ENCODE measurements at regions not wholly inside any gene's neighbourhood (a gene's known extent, or its start where the extent isn't known, plus 50 kb on each side); places are given as distances from the start of the nearest gene placed in this dataset.
A peak's percentile ranks its signal among the peaks of the same experiment; 100 is the strongest.

- no peak for DNase-seq (ENCODE audit: extremely low spot score, insufficient read length, low read depth)
- FAIRE-seq = no peak
Observed at GRCh38 chr3:150184426-150185071, 213.9 kb upstream of the PFN2 start.

- FAIRE-seq (peak; percentile 93), DNase-seq (ENCODE audit: extremely low spot score, insufficient read length, low read depth) (peak; percentile 30)
Observed at GRCh38 chr3:150183678-150184425, 213.2 kb upstream of the PFN2 start.

GRCh38 chr3:150180334-150180733, 209.6 kb upstream of the PFN2 start:
- FAIRE-seq = no peak
- no peak for DNase-seq (ENCODE audit: extremely low spot score, insufficient read length, low read depth)

- DNase-seq (ENCODE audit: extremely low spot score, insufficient read length, low read depth) (no peak), FAIRE-seq (no peak)
Observed at GRCh38 chr3:150179330-150179729, 208.6 kb upstream of the PFN2 start.

GRCh38 chr3:150177673-150178381, 207.1 kb upstream of the PFN2 start:
- no peak for DNase-seq (ENCODE audit: extremely low spot score, insufficient read length, low read depth)
- FAIRE-seq = no peak

GRCh38 chr3:150174179-150174578, 203.5 kb upstream of the PFN2 start:
- DNase-seq (ENCODE audit: extremely low spot score, insufficient read length, low read depth) (no peak), FAIRE-seq (no peak)

GRCh38 chr3:150172356-150172755, 201.7 kb upstream of the PFN2 start:
- FAIRE-seq (no peak), DNase-seq (ENCODE audit: extremely low spot score, insufficient read length, low read depth) (no peak)

- FAIRE-seq (no peak), DNase-seq (ENCODE audit: extremely low spot score, insufficient read length, low read depth) (no peak)
Observed at GRCh38 chr3:150170852-150171520, 200.3 kb upstream of the PFN2 start.

- FAIRE-seq = no peak
- no peak for DNase-seq (ENCODE audit: extremely low spot score, insufficient read length, low read depth)
Observed at GRCh38 chr3:150169330-150169940, 198.7 kb upstream of the PFN2 start.

GRCh38 chr3:150168698-150169097, 198.0 kb upstream of the PFN2 start:
- DNase-seq (ENCODE audit: extremely low spot score, insufficient read length, low read depth) (no peak), FAIRE-seq (no peak)

- no peak for FAIRE-seq
- DNase-seq (ENCODE audit: extremely low spot score, insufficient read length, low read depth) = no peak
Observed at GRCh38 chr3:150165396-150166094, 194.8 kb upstream of the PFN2 start.

GRCh38 chr3:150161011-150161410, 190.3 kb upstream of the PFN2 start:
- FAIRE-seq (no peak), DNase-seq (ENCODE audit: extremely low spot score, insufficient read length, low read depth) (no peak)

- no peak for DNase-seq (ENCODE audit: extremely low spot score, insufficient read length, low read depth)
Observed at GRCh38 chr3:150158943-150159625, 188.4 kb upstream of the PFN2 start.

GRCh38 chr3:150152567-150152966, 181.9 kb upstream of the PFN2 start:
- DNase-seq (ENCODE audit: extremely low spot score, insufficient read length, low read depth) (no peak), FAIRE-seq (no peak)

More at GRCh38 chr3:150158943-150159625, 188.4 kb upstream of the PFN2 start:
- FAIRE-seq = no peak

GRCh38 chr3:150150633-150151032, 179.9 kb upstream of the PFN2 start:
- DNase-seq (ENCODE audit: extremely low spot score, insufficient read length, low read depth) = no peak

GRCh38 chr3:150149651-150150051, 179.0 kb upstream of the PFN2 start:
- FAIRE-seq (no peak), DNase-seq (ENCODE audit: extremely low spot score, insufficient read length, low read depth) (no peak)

More at GRCh38 chr3:150150633-150151032, 179.9 kb upstream of the PFN2 start:
- no peak for FAIRE-seq

- FAIRE-seq (no peak), DNase-seq (ENCODE audit: extremely low spot score, insufficient read length, low read depth) (no peak)
Observed at GRCh38 chr3:150148227-150148626, 177.5 kb upstream of the PFN2 start.

GRCh38 chr3:150147776-150148175, 177.1 kb upstream of the PFN2 start:
- FAIRE-seq (no peak), DNase-seq (ENCODE audit: extremely low spot score, insufficient read length, low read depth) (no peak)
